T-helper 2 cell treated with Interferon-gamma antibody and Interleukin-4, amounts not matched to agents 5 μg/mL and 100 μg/mL, for 36 hours (primary cell): ENCODE measurements at regions not wholly inside any gene's neighbourhood (a gene's known extent, or its start where the extent isn't known, plus 50 kb on each side); places are given as distances from the start of the nearest gene placed in this dataset.
"Not testable (repeated sequence)": the region's sequence is repeated elsewhere in the genome, so short reads cannot be mapped to it uniquely, and the experiment has no call there.

Experiments
- DNase-seq: peaks from one replicate; pipeline ENCODE4 v3.0.0; 2021; ENCODE audit warnings: low spot score
- H3K27ac Mint-ChIP-seq: one replicate; pipeline ENCODE4 v1.8.0; 2021; ENCODE audit warnings: mild to moderate bottlenecking, mixed read lengths
- H3K27me3 Mint-ChIP-seq: one replicate; pipeline ENCODE4 v1.8.0; 2021; ENCODE audit warnings: low read depth, mixed read lengths
- H3K36me3 Mint-ChIP-seq: one replicate; pipeline ENCODE4 v1.8.0; 2021; ENCODE audit warnings: low read depth, mixed read lengths
- H3K4me1 Mint-ChIP-seq: one replicate; pipeline ENCODE4 v1.8.0; 2021; ENCODE audit warnings: low read depth, mixed read lengths
- H3K4me3 Mint-ChIP-seq: one replicate; pipeline ENCODE4 v1.8.0; 2022; ENCODE audit warnings: mild to moderate bottlenecking, moderate library complexity, mixed read lengths
- H3K9me3 Mint-ChIP-seq: one replicate; pipeline ENCODE4 v1.8.0; 2021; ENCODE audit warnings: mixed read lengths

- Mint-ChIP-seq H3K27ac (no peak overlapping the region), H3K4me1 (no peaks in the 10 kb centered on the region), H3K9me3 (no peaks in the 10 kb centered on the region), H3K27me3 (no peaks in the 10 kb centered on the region), H3K36me3 (no peaks in the 10 kb centered on the region), H3K4me3 (no peak overlapping the region)
- DNase-seq = no peak
Measured at GRCh38 chr10:131553121-131553520, 241.6 kb upstream of the TCERG1L start.

DNA sequence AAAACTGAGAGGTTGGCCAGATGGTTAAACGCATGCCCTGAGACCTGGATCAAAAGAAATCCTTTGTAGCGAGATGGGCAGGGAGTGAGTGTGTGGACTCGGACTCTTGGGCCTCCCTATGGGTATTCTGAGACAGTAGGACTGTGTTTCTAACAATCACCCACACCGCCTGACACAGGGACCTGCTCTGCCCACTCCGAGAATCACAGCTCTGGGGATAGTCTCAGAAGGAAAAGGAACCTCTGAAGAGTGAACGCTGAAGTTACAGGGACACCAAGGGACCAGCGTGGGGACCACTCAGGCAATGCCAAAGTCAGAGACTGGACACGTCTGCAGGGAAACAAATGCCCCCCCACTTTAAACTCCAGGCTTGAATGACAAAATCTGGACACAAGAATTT is 242.1 kb upstream of the TCERG1L start:
- no peaks in the 10 kb centered on the region for H3K27me3 Mint-ChIP-seq
- no peak overlapping the region for H3K27ac Mint-ChIP-seq
- H3K36me3 Mint-ChIP-seq = no peaks in the 10 kb centered on the region
- H3K4me1 Mint-ChIP-seq = no peaks in the 10 kb centered on the region
- no peaks in the 10 kb centered on the region for H3K9me3 Mint-ChIP-seq
- no peak overlapping the region for H3K4me3 Mint-ChIP-seq
- no peak for DNase-seq

DNA sequence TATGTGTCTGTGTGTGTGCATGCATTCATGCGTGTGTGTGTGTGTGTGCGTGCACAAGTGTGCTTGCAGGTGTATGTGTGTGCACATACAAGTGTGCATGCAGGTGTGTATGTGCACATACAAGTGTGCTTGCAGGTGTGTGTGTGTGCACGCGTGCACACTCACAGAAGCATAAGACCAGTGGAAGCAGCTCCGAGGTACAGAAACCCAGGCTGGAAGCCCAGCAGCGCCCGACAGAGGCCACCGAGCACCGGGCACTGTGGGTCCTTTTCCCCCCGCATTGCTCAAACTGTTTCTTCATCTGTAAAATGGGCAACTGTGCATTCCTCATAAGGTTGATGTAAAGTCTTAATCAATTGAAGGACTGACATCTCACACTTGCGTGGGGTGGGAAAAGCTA is 243.3 kb upstream of the TCERG1L start:
- H3K4me1 Mint-ChIP-seq = no peaks in the 10 kb centered on the region
- no peak overlapping the region for H3K27ac Mint-ChIP-seq
- no peaks in the 10 kb centered on the region for H3K27me3 Mint-ChIP-seq
- no peaks in the 10 kb centered on the region for H3K9me3 Mint-ChIP-seq
- H3K4me3 Mint-ChIP-seq = no peak overlapping the region
- DNase-seq = no peak
- H3K36me3 Mint-ChIP-seq = no peaks in the 10 kb centered on the region

GRCh38 chr10:131555406-131555805 is 243.9 kb upstream of the TCERG1L start:
- H3K9me3 Mint-ChIP-seq = no peaks in the 10 kb centered on the region
- no peak overlapping the region for H3K4me3 Mint-ChIP-seq
- H3K36me3 Mint-ChIP-seq = no peaks in the 10 kb centered on the region
- no peaks in the 10 kb centered on the region for H3K4me1 Mint-ChIP-seq
- no peak overlapping the region for H3K27ac Mint-ChIP-seq
- no peak for DNase-seq
- H3K27me3 Mint-ChIP-seq = no peaks in the 10 kb centered on the region

DNA sequence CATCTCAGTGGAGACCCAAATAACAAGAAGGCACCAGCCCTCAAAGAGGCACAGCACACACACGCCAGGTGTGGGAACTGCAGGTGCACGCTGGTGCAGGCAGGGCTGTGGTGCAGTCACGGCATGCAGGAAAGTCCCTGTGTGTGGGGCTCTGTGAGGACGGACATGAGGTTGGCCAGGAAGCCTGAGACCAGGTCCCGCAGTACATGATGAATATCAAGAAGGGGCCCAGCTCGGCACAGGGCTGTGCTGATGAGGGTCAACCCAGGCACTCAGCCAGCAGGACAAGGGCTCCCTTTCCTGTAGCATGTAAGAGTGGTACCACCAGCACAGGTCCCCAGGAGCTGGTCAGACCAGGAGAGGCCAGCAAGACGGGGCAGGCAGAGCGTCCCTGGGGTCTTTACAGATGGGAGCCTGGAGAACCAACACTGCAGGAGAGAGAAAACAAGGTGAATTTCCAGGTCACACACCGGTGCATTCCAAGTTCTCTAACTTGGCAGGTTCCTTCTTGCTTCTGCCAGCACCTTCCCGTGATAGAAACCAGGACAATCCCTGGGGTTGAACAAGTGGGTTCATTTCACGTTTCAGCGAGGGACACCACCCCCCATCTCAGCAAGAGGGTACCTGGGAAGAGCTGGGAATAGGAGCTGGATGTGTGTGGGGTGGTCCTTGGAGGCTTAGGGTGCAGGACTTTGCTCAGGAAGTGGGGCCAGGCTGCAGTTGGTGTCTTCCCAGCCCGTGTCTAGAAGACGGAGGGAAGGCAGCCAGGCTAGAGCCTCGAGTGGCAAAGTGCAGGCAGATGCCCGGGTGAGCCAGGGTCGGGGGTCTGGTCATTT is 244.8 kb upstream of the TCERG1L start:
- no peak overlapping the region for H3K4me3 Mint-ChIP-seq
- no peaks in the 10 kb centered on the region for H3K9me3 Mint-ChIP-seq
- no peaks in the 10 kb centered on the region for H3K36me3 Mint-ChIP-seq
- no peak overlapping the region for H3K27ac Mint-ChIP-seq
- H3K27me3 Mint-ChIP-seq = no peaks in the 10 kb centered on the region
- no peak for DNase-seq
- no peaks in the 10 kb centered on the region for H3K4me1 Mint-ChIP-seq

- no peaks in the 10 kb centered on the region for H3K9me3 Mint-ChIP-seq
- DNase-seq = no peak
- H3K27me3 Mint-ChIP-seq = no peaks in the 10 kb centered on the region
- no peaks in the 10 kb centered on the region for H3K36me3 Mint-ChIP-seq
- no peak overlapping the region for H3K27ac Mint-ChIP-seq
- H3K4me3 Mint-ChIP-seq = no peak overlapping the region
- no peaks in the 10 kb centered on the region for H3K4me1 Mint-ChIP-seq
Measured at GRCh38 chr10:131556897-131557495, 245.5 kb upstream of the TCERG1L start.

DNA sequence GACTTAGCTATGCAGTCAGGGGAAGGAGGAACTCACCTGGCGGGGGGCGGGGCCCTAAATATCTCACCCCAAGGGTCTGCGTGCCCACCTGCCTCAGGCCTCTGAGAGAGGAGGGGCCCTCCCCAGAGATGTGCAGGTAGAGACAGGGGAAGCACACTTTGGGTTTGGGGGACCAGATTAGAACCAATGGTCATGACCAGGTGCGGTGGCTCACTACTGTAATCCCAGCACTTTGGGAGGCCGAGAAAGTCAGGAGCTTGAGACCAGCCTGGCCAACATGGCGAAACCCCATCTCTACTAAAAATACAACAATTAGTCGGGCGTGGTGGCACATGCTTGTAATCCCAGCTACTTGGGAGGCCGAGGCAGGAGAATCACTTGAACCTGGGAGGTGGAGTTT is 246.4 kb upstream of the TCERG1L start:
- not testable (repeated sequence) for H3K9me3 Mint-ChIP-seq, H3K27me3 Mint-ChIP-seq, H3K36me3 Mint-ChIP-seq, H3K4me1 Mint-ChIP-seq, DNase-seq, H3K27ac Mint-ChIP-seq, H3K4me3 Mint-ChIP-seq

- Mint-ChIP-seq H3K27me3 (no peaks in the 10 kb centered on the region), H3K4me1 (no peaks in the 10 kb centered on the region), H3K27ac (no peak overlapping the region), H3K4me3 (no peak overlapping the region), H3K9me3 (no peaks in the 10 kb centered on the region), H3K36me3 (no peaks in the 10 kb centered on the region)
- no peak for DNase-seq
Measured at GRCh38 chr10:131559450-131559911, 248.0 kb upstream of the TCERG1L start.

DNA sequence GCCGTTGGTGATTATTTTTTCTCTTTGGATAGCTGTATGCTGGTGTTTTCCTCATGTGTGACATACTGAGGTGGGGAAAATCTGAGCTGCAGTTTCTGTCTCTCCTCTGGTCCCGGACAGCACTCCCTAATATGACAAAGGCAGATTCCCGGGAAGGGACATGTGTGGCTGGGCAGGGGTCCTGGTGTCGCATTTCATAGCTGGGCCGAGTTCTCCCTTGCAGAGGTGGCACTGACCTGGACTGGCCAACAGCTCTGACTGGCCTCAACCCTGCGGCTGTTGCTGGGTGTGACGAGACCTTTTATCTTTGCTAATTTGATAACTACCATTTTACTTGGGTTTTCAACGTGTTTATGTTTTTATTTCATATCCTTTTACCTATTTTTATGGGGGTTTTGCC is 248.6 kb upstream of the TCERG1L start:
- Mint-ChIP-seq H3K4me1 (no peaks in the 10 kb centered on the region), H3K27ac (no peak overlapping the region)

GRCh38 chr10:131560706-131561355 is 249.3 kb upstream of the TCERG1L start:
- DNase-seq = no peak
- H3K36me3 Mint-ChIP-seq = no peaks in the 10 kb centered on the region
- H3K27ac Mint-ChIP-seq = no peak overlapping the region
- no peak overlapping the region for H3K4me3 Mint-ChIP-seq
- no peaks in the 10 kb centered on the region for H3K27me3 Mint-ChIP-seq
- H3K4me1 Mint-ChIP-seq = no peaks in the 10 kb centered on the region
- peaks cover 5% of the 10 kb centered on the region for H3K9me3 Mint-ChIP-seq

More for the DNA sequence above, 248.6 kb upstream of the TCERG1L start:
- H3K36me3 Mint-ChIP-seq = no peaks in the 10 kb centered on the region
- no peaks in the 10 kb centered on the region for H3K27me3 Mint-ChIP-seq
- DNase-seq = no peak
- peaks cover 5% of the 10 kb centered on the region for H3K9me3 Mint-ChIP-seq
- H3K4me3 Mint-ChIP-seq = no peak overlapping the region

DNA sequence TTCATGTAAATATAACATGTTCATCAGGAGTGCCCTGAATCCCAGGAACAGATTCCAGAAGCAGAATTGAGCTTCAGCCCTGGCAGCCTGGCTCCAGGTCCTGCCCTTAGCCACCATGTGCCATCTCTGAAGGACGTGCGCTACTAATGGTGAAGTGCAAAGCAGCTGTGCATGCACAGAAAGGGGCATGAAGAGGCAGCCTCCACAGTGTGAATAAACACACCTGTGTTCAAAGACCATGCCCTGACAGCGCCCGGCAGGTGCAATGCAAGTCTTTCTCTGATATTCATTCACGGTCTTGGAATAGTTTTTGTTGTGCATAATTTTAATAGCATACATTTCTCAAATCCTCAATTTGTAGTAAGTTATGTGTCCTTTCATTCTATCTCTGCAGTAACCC is 250.4 kb upstream of the TCERG1L start:
- no peaks in the 10 kb centered on the region for H3K36me3 Mint-ChIP-seq
- H3K27me3 Mint-ChIP-seq = no peaks in the 10 kb centered on the region
- no peaks in the 10 kb centered on the region for H3K4me1 Mint-ChIP-seq
- no peak overlapping the region for H3K27ac Mint-ChIP-seq
- no peak for DNase-seq
- no peak overlapping the region for H3K4me3 Mint-ChIP-seq
- H3K9me3 Mint-ChIP-seq = peaks cover 8% of the 10 kb centered on the region

GRCh38 chr10:131563411-131563810 is 251.9 kb upstream of the TCERG1L start:
- no peaks in the 10 kb centered on the region for H3K36me3 Mint-ChIP-seq
- no peaks in the 10 kb centered on the region for H3K27me3 Mint-ChIP-seq
- H3K4me1 Mint-ChIP-seq = no peaks in the 10 kb centered on the region
- no peak for DNase-seq
- H3K27ac Mint-ChIP-seq = no peak overlapping the region
- H3K4me3 Mint-ChIP-seq = no peak overlapping the region
- H3K9me3 Mint-ChIP-seq = peaks cover 8% of the 10 kb centered on the region

GRCh38 chr10:131567279-131568162 is 256.0 kb upstream of the TCERG1L start:
- Mint-ChIP-seq H3K27ac (no peak overlapping the region), H3K4me1 (no peaks in the 10 kb centered on the region), H3K36me3 (no peaks in the 10 kb centered on the region), H3K4me3 (no peak overlapping the region), H3K9me3 (peaks cover 8% of the 10 kb centered on the region), H3K27me3 (no peaks in the 10 kb centered on the region)
- no peak for DNase-seq
